ENCODE measurements at regions not wholly inside any gene's neighbourhood (a gene's known extent, or its start where the extent isn't known, plus 50 kb on each side); places are given as distances from the start of the nearest gene placed in this dataset.

GRCh38 chr22:34814260-34815025 is 251.5 kb upstream of the ISX start:
- TF ChIP-seq POLR2A (IDR thresholded peaks at IDR 0.05) (no peak), CTCF (IDR thresholded peaks at IDR 0.05) (no peak)

Measured in testis (tissue), 2 donors.